Panc1 (cell line): ENCODE measurements at regions not wholly inside any gene's neighbourhood (a gene's known extent, or its start where the extent isn't known, plus 50 kb on each side); places are given as distances from the start of the nearest gene placed in this dataset.

Source experiments
- CTCF ChIP-seq: fragments of 450-650 bp; IDR thresholded peaks from 2 replicates; pipeline ENCODE4 v1.5.1; 2017; ENCODE audit warnings: mild to moderate bottlenecking
- POLR2AphosphoS5 ChIP-seq: IDR thresholded peaks from 2 replicates; pipeline ENCODE4 v1.6.1; 2012; ENCODE audit warnings: mild to moderate bottlenecking, low read depth, low read length, moderate library complexity
- TCF7L2 ChIP-seq: IDR thresholded peaks from 2 replicates; pipeline ENCODE4 v1.6.1; 2011; ENCODE audit warnings: mild to moderate bottlenecking, low read depth, low read length, inconsistent platforms

- TF ChIP-seq POLR2AphosphoS5 (no peak), CTCF (no peak), TCF7L2 (no peak)
Observed at GRCh38 chr1:22261580-22261979, 118.7 kb upstream of the WNT4 start.
